Motor neuron (in vitro differentiated cells): ENCODE measurements at regions not wholly inside any gene's neighbourhood (a gene's known extent, or its start where the extent isn't known, plus 50 kb on each side); places are given as distances from the start of the nearest gene placed in this dataset.

Source experiments
- ATAC-seq, 8 experiments: fragments of 200-7000 bp; cut with Tn5 transposase; replicated peaks in 6 of 8; 2 replicates each; pipeline ENCODE4 v1.8.0; 2021; ENCODE audit warnings: mild to moderate bottlenecking in 8 of 8, moderate library complexity in 8 of 8
- H3K27ac ChIP-seq, 2 donors: fragments of 250-450 bp; sonication (Bioruptor Pico); 2 replicates each; pipeline ENCODE4 v1.9.0; 2021; ENCODE audit warnings: antibody characterized with exemption in 2 of 2, mild to moderate bottlenecking in 2 of 2, moderate library complexity in 1 of 2
- H3K4me1 ChIP-seq, 2 donors: fragments of 250-450 bp; sonication (Bioruptor Pico); replicated peaks in 1 of 2; 2 replicates each; pipeline ENCODE4 v1.6.1; 2021; ENCODE audit warnings: antibody characterized with exemption in 2 of 2, mild to moderate bottlenecking in 2 of 2, moderate library complexity in 1 of 2
- H3K4me3 ChIP-seq, 5 donors: fragments of 250-450 bp; sonication (Bioruptor Pico); 2 replicates each; pipeline ENCODE4 v1.9.0; 2021; ENCODE audit warnings: antibody characterized with exemption in 5 of 5, mild to moderate bottlenecking in 5 of 5, moderate library complexity in 4 of 5
- WGBS, 10 experiments: fragments of 450-650 bp; shearing (Covaris generic); methylation state at CpG; one replicate each; pipeline ENCODE4 v1.0.0; 2022; 5-methylcytosine and 5-hydroxymethylcytosine counted together
- in situ Hi-C, 9 experiments: fragments of 400-800 bp; cut with MboI; loops; one replicate each; pipeline ENCODE4 v1.15.0; 2021; ENCODE audit warnings: low sequenced_read_pairs in 9 of 9, low pct_unique_long_range_greater_than_20kb in 2 of 9; ENCODE audit not compliant: unreplicated experiment in 9 of 9

GRCh38 chr3:178476886-178477285 is 59.4 kb upstream of the KCNMB2 start:
- 0 to 100% (median 69%) methylated on average over 1 to 2 of the region's 2 CpGs; no CpG with 5 or more reads in 1 of the 10 experiments for WGBS, 10 experiments
- ATAC-seq, result no peak
- no peak overlapping the region for H3K27ac ChIP-seq
- in situ Hi-C loops, result no loop called here
- no peaks in the 10 kb centered on the region for H3K4me1 ChIP-seq
- H3K4me3 ChIP-seq, result no peak overlapping the region

GRCh38 chr3:178479446-178479845 is 56.8 kb upstream of the KCNMB2 start:
- in situ Hi-C loops, result no loop called here
- Histone ChIP-seq H3K4me3 (no peak overlapping the region), H3K27ac (no peak overlapping the region), H3K4me1 (no peaks in the 10 kb centered on the region)
- no peak for ATAC-seq
- 0 to 100% (median 89%) methylated on average over 1 of the region's 1 CpG; no CpG with 5 or more reads in 5 of the 10 experiments for WGBS, 10 experiments

GRCh38 chr3:178479860-178480259 is 56.4 kb upstream of the KCNMB2 start:
- ATAC-seq, result peak in 1 of 8 experiments; percentile 27
- 50 to 80% (median 80%) methylated on average over 1 to 2 of the region's 4 CpGs; no CpG with 5 or more reads in 7 of the 10 experiments for WGBS, 10 experiments
- in situ Hi-C loops, result no loop called here
- no peak overlapping the region for H3K4me3 ChIP-seq
- H3K4me1 ChIP-seq, result no peaks in the 10 kb centered on the region
- no peak overlapping the region for H3K27ac ChIP-seq

GRCh38 chr3:178480274-178480673 is 56.0 kb upstream of the KCNMB2 start:
- no peak overlapping the region for H3K4me3 ChIP-seq
- WGBS, 10 experiments, result 0 to 100% (median 60%) methylated on average over 1 to 3 of the region's 5 CpGs; no CpG with 5 or more reads in 3 of the 10 experiments
- ATAC-seq, result no peak
- no peaks in the 10 kb centered on the region for H3K4me1 ChIP-seq
- H3K27ac ChIP-seq, result no peak overlapping the region
- in situ Hi-C loops, result no loop called here

- Histone ChIP-seq H3K27ac (no peak overlapping the region), H3K4me1 (no peaks in the 10 kb centered on the region), H3K4me3 (no peak overlapping the region)
- 20 to 100% (median 72%) methylated on average over 1 to 4 of the region's 4 CpGs; no CpG with 5 or more reads in 1 of the 10 experiments for WGBS, 10 experiments
- in situ Hi-C loops, result no loop called here
- ATAC-seq, result no peak
Observed at GRCh38 chr3:178480795-178481194, 55.4 kb upstream of the KCNMB2 start.

GRCh38 chr3:178482981-178483380 is 53.3 kb upstream of the KCNMB2 start:
- Histone ChIP-seq H3K4me1 (no peaks in the 10 kb centered on the region), H3K4me3 (no peak overlapping the region), H3K27ac (no peak overlapping the region)
- WGBS, 10 experiments, result 0 to 100% (median 95%) methylated on average over 1 to 3 of the region's 3 CpGs; no CpG with 5 or more reads in 2 of the 10 experiments
- no peak for ATAC-seq
- in situ Hi-C loops, result no loop called here

- no peak overlapping the region for H3K27ac ChIP-seq
- H3K4me1 ChIP-seq, result no peaks in the 10 kb centered on the region
- ATAC-seq, result no peak
- 29 to 100% (median 90%) methylated on average over 1 to 2 of the region's 2 CpGs; no CpG with 5 or more reads in 2 of the 10 experiments for WGBS, 10 experiments
- no peak overlapping the region for H3K4me3 ChIP-seq
- in situ Hi-C loops, result no loop called here
Observed at GRCh38 chr3:178483704-178484103, 52.5 kb upstream of the KCNMB2 start.

GRCh38 chr3:178485756-178486155 is 50.5 kb upstream of the KCNMB2 start:
- 22 to 100% (median 83%) methylated on average over 1 to 4 of the region's 4 CpGs; no CpG with 5 or more reads in 2 of the 10 experiments for WGBS, 10 experiments
- ATAC-seq, result no peak
- in situ Hi-C loops, result no loop called here
- Histone ChIP-seq H3K27ac (no peak overlapping the region), H3K4me3 (no peak overlapping the region), H3K4me1 (no peaks in the 10 kb centered on the region)
